ENCODE measurements at regions not wholly inside any gene's neighbourhood (a gene's known extent, or its start where the extent isn't known, plus 50 kb on each side); places are given as distances from the start of the nearest gene placed in this dataset.
"Not testable (repeated sequence)": the region's sequence is repeated elsewhere in the genome, so short reads cannot be mapped to it uniquely, and the experiment has no call there.

DNA sequence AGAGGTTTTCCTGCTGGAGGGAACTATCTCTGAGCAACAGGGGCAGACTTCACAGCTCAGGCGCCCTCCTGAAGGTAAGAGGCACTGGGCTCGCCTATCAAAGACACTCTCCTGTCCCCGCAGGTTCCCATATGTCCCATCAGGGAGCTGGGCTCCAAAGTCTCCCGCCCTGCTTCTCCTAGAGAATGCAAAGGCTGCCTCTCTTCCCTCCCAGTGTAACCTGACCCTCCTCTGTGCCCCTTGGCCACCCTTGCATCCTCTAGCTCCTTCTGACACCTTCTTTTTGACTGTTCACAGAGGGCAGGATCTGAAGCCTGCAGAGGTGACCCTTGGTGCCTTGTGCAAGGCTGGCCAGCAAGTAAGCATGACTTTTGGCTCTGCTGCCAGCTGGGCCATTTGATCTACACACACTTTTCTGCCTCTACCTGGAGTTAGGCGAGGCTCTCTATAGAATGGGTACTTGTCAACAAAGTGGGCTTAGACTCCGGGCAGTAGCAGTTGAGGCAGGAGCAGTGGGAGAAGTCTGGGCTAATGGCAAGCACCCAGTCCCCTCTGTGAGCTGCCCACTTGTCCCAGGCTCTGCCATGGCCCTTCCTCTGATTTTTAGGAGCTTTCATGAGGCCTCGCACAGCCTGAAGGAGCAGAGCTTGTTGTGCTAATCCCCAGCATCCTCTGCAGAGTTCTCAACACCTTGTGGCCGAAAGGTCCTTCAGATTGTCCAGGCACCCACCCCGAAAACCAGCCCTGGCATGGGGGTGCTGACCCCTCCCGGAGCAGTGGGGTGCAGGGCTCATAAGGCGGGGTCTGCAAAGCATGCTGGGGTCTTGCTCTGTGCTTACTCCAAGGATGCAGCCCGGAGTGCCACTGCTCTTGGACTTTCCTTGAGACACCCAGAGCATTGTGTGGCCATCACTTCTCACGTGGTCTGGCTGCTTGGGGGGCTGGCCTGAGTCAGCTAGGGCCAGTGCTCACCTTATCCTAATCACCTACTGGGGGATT, 122.9 kb downstream of the METRNL start:
- no peak for DNase-seq (ENCODE audit: low read depth in 4 of 4, low spot score in 3 of 4)

DNA sequence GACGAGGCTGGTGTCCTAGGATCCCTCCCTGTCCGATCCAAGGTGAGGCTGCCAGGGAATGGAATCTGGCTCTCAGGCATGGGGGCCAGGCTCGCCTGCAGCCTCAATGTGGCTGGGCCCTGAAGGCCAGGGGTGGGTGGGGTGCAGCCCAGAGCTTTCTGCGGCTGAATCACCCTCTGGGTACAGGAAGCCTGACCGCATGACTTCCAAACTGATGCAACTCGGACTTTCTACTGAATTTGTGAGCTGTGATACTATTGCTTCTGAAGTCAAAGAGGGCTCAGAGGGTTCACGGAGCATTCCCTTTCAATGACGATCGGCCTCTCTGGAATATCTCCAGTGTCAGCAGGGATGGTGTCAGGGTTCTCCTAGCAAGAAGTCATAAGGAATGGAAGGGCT, 123.7 kb downstream of the METRNL start:
- DNase-seq (ENCODE audit: low read depth in 4 of 4, low spot score in 3 of 4), result no peak

DNA sequence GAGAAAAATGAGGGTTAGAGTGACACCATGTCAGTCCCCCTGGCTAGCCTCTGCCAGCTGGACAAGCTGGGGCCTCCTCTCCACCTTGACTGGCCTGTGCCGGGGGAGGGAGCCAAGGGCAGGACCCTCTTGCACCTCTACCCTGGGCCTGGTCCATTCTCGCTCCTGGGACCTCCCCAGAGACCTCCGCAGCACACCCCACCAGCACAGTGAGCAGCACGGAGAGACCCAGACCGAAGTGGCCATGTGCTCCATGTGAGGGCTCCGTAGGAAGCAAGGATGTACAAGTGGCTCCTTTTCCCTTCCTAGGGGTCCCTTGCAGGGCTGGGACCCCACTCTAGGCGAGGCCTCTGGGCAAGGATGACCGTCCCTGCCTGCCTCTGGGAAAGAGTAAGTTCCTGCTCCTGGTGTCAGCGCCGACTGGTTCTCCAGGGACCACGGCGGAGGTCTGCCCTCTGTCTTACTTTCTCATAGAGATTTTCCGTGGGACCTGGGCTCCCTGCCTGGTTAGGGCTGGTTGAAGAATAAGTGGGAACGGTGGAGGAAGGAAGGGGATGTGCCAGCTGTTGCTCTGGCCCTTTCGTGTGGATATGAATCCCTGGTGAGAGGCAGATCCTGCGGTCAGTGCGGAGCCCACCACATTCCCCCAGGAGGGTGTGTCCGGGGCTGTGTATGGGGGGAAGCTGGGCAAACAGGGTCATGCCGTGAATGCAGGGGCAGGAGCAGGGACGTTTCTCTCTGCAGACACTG, 124.2 kb downstream of the METRNL start:
- no peak for DNase-seq (ENCODE audit: low read depth in 4 of 4, low spot score in 3 of 4)

DNA sequence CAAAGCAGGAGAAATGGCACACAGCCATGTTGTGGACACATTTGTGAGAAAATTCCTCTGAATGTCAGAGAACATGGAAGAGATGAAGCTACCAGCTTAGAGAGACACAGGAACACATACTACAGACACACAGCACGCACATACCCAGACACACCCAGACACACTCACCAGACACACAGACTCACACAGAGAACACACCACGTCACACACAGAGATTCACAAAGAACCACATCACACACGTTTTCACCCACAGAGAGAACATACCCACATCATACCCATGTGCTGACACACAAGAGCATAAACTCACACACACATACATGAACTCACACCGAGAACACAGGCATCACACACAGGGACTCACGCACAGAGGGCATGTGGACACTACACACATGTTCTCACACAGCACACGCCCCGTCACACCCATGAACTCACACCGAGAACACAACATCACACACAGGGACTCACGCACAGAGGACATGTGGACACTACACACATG, 124.9 kb downstream of the METRNL start:
- DNase-seq (ENCODE audit: low read depth in 4 of 4, low spot score in 3 of 4), result no peak

- not testable (repeated sequence) for DNase-seq (ENCODE audit: low read depth in 4 of 4, low spot score in 3 of 4)
Observed at GRCh38 chr17:83204736-83205386, 125.5 kb downstream of the METRNL start.

- DNase-seq (ENCODE audit: low read depth in 4 of 4, low spot score in 3 of 4), result not testable (repeated sequence)
Observed at GRCh38 chr17:83205387-83206035, 126.1 kb downstream of the METRNL start.

DNA sequence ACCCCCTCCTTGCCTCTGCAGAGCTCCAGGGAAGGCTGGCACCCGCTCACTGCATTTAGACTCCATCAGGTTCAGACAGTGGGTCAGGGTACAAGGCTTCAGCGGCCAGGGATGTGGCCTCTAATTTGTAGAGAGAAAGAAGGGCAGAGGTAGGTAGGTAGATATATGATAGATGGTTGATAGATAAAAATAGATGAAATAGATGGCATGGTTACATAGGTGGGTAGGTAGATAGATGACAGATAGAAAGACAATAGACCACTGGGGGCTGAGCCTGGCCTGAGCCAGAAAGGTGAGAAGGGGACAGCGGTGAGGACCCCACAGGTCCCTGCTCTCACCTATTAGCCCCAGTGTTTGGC, 126.6 kb downstream of the METRNL start:
- DNase-seq (ENCODE audit: low read depth in 4 of 4, low spot score in 3 of 4), result not testable (repeated sequence)

GRCh38 chr17:83206819-83207588, 127.6 kb downstream of the METRNL start:
- not testable (repeated sequence) for DNase-seq (ENCODE audit: low read depth in 4 of 4, low spot score in 3 of 4)

DNA sequence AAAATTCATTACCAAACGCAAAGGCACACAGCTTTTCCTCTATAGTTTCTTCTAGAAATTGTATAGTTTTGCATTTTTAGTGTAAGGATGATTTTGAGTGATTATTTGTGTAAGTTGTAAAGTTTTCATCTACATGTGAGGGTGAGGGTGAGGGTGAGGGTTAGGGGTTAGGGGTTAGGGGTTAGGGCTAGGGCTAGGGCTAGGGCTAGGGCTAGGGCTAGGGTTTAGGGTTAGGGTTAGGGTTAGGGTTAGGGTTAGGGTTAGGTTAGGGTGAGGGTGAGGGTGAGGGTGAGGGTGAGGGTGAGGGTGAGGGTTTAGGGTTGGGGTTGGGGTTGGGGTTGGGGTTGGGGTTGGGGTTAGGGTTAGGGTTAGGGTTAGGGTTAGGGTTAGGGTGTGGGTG, 167.6 kb downstream of the METRNL start:
- peak in 1 of 4 donors; percentile 38 for DNase-seq (ENCODE audit: low read depth in 4 of 4, low spot score in 3 of 4)
